OCI-LY7 (cell line): ENCODE measurements at regions not wholly inside any gene's neighbourhood (a gene's known extent, or its start where the extent isn't known, plus 50 kb on each side); places are given as distances from the start of the nearest gene placed in this dataset.

ENCODE experiments used
- BruUV-seq: library from RNA; stranded (reverse); fragments of 400-500 nt; replicated peaks from 2 replicates; lab custom pipeline; 2021; lab: Mats Ljungman, UMichigan
- CTCF ChIA-PET: fragments of 300-600 bp; sonication (Branson Sonifier 250); formaldehyde crosslinking; loops from one replicate; lab custom pipeline; 2022; ENCODE audit warnings: antibody characterized with exemption; ENCODE audit not compliant: unreplicated experiment; lab: Charles Lee
- POLR2A ChIA-PET: fragments of 300-600 bp; sonication (Branson Sonifier 250); formaldehyde crosslinking; loops from one replicate; lab custom pipeline; 2022; ENCODE audit warnings: antibody characterized with exemption; lab: Charles Lee
- DNase-seq: peaks from one replicate; pipeline ENCODE4 v3.0.0-alpha.2; 2015; ENCODE audit warnings: low spot score
- H2AFZ ChIP-seq: fragments of 200-600 bp; sonication (generic), shearing (Covaris generic); 2 replicates; pipeline ENCODE4 v1.6.1; 2014; ENCODE audit warnings: mild to moderate bottlenecking, antibody characterized with exemption, low read length, moderate library complexity
- H3K27ac ChIP-seq: fragments of 200-600 bp; sonication (generic); 2 replicates; pipeline ENCODE4 v1.5.1; 2014; ENCODE audit warnings: mixed run types, low read depth, mild to moderate bottlenecking, moderate library complexity, low read length, inconsistent platforms; ENCODE audit not compliant: poor library complexity, severe bottlenecking
- H3K36me3 ChIP-seq: fragments of 200-600 bp; sonication (generic); 2 replicates; pipeline ENCODE4 v1.6.1; 2014; ENCODE audit warnings: mild to moderate bottlenecking, antibody characterized with exemption, low read length, moderate library complexity, mixed read lengths; ENCODE audit not compliant: insufficient read depth
- H3K4me1 ChIP-seq: fragments of 200-600 bp; sonication (generic); 2 replicates; pipeline ENCODE4 v1.5.1; 2014; ENCODE audit warnings: mild to moderate bottlenecking, low read length; ENCODE audit not compliant: insufficient read depth, poor library complexity, severe bottlenecking
- H3K4me2 ChIP-seq: fragments of 200-600 bp; sonication (generic); 2 replicates; pipeline ENCODE4 v1.6.1; 2014; ENCODE audit warnings: mild to moderate bottlenecking, low read length
- H3K4me3 ChIP-seq: fragments of 200-600 bp; sonication (generic); 2 replicates; pipeline ENCODE4 v1.5.1; 2014; ENCODE audit warnings: mild to moderate bottlenecking, low read depth, low read length; ENCODE audit not compliant: poor library complexity, severe bottlenecking
- H3K79me2 ChIP-seq: fragments of 200-600 bp; sonication (generic); 2 replicates; pipeline ENCODE4 v1.6.1; 2016; ENCODE audit warnings: low read depth, mild to moderate bottlenecking, low read length, moderate library complexity, mixed read lengths; ENCODE audit not compliant: insufficient read depth
- H3K9me2 ChIP-seq: fragments of 200-600 bp; sonication (generic); 2 replicates; pipeline ENCODE4 v1.6.1; 2016; ENCODE audit warnings: mild to moderate bottlenecking, low read length, mixed read lengths; ENCODE audit not compliant: insufficient read depth
- H3K9me3 ChIP-seq: fragments of 200-600 bp; sonication (generic); 2 replicates; pipeline ENCODE4 v1.6.1; 2014; ENCODE audit warnings: mild to moderate bottlenecking, mixed run types, low read length, mixed read lengths
- H4K20me1 ChIP-seq: fragments of 200-600 bp; sonication (generic); 2 replicates; pipeline ENCODE4 v1.6.1; 2014; ENCODE audit warnings: mild to moderate bottlenecking, antibody characterized with exemption, low read length, moderate library complexity, mixed read lengths; ENCODE audit not compliant: insufficient read depth
- EZH2phosphoT487 ChIP-seq: fragments of 200-600 bp; sonication (generic); IDR thresholded peaks from 2 replicates; pipeline ENCODE4 v1.6.1; 2018; ENCODE audit warnings: low read depth, borderline replicate concordance, mild to moderate bottlenecking, mixed run types, antibody characterized with exemption, low read length, moderate library complexity, mixed read lengths
- intact Hi-C: fragments of 100-400 bp; cut with micrococcal nuclease; formaldehyde crosslinking; loops from one replicate; pipeline ENCODE4 v1.10.0; 2022; ENCODE audit not compliant: unreplicated experiment
- TF ChIP-seq, protein P1 (sequence below): fragments of 200-600 bp; sonication (generic); conservative IDR thresholded peaks from 2 replicates; pipeline ENCODE4 v1.5.1; 2014; ENCODE audit warnings: mild to moderate bottlenecking, antibody characterized with exemption, low read length, moderate library complexity, mixed read lengths

DNA sequence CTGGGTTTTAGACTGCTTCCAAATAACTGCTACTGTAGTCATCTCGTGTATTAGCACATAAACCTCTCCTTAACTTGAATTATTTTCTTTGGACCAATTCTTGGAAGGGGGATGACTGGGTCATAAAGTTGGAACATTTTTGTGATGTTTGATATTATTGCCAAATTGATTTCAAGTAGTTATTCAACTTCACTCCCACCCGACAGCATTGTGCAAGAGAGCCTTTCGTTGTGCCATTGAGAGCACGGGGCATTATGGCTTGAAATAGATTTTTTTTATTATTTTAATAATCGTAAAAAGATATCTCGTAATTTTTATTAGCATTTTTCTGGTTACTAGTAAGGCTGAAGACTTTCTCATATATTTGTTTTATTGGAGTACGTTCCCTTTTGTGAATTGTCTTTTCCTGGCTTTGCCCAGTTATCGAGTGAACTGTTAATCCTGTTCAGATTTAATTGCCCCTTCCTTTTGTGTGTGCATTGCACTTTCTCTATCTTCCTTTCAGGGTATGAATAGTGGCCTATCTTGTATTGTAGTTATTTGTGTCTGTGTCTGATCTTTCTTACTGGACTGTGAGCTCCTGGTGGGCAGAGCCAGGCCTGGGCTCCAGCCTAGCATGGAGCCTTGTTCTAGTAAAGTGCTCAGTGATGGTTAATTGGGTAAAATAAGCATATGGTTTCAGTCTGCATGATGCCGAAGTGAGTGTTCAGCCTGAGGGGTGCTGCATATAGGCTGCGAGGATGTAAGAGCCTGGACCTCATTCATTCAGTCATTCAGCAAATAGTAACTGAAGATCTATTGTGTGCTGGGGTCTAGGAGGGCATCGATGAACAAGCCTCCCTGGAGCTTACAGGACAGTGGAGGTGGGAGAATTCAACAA, 93.5 kb upstream of the SHB start:
- H3K9me3 ChIP-seq: no peaks in the 10 kb centered on the region
- DNase-seq: no peak
- no peak overlapping the region for H3K4me2 ChIP-seq
- no TSS peak for BruUV-seq
- no peaks in the 10 kb centered on the region for H3K79me2 ChIP-seq
- H3K4me3 ChIP-seq: no peak overlapping the region
- TF ChIP-seq, protein P1, sequence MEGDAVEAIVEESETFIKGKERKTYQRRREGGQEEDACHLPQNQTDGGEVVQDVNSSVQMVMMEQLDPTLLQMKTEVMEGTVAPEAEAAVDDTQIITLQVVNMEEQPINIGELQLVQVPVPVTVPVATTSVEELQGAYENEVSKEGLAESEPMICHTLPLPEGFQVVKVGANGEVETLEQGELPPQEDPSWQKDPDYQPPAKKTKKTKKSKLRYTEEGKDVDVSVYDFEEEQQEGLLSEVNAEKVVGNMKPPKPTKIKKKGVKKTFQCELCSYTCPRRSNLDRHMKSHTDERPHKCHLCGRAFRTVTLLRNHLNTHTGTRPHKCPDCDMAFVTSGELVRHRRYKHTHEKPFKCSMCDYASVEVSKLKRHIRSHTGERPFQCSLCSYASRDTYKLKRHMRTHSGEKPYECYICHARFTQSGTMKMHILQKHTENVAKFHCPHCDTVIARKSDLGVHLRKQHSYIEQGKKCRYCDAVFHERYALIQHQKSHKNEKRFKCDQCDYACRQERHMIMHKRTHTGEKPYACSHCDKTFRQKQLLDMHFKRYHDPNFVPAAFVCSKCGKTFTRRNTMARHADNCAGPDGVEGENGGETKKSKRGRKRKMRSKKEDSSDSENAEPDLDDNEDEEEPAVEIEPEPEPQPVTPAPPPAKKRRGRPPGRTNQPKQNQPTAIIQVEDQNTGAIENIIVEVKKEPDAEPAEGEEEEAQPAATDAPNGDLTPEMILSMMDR: no peak
- TF ChIP-seq EZH2phosphoT487: no peak
- no peaks in the 10 kb centered on the region for H3K36me3 ChIP-seq
- no peaks in the 10 kb centered on the region for H3K9me2 ChIP-seq
- H4K20me1 ChIP-seq: no peaks in the 10 kb centered on the region
- H3K4me1 ChIP-seq: no peaks in the 10 kb centered on the region
- no peak overlapping the region for H3K27ac ChIP-seq
- CTCF ChIA-PET: no interaction called here
- POLR2A ChIA-PET: interaction anchor here (0.5 kb wide), 1 partner anchor 251 kb away, joined by 4 read pairs; no protein-coding TSS in a partner anchor
- H2AFZ ChIP-seq: no peak overlapping the region
- intact Hi-C loops: loop anchor here (2.0 kb wide), 1 partner anchor 250 kb away; no protein-coding TSS in a partner anchor

DNA sequence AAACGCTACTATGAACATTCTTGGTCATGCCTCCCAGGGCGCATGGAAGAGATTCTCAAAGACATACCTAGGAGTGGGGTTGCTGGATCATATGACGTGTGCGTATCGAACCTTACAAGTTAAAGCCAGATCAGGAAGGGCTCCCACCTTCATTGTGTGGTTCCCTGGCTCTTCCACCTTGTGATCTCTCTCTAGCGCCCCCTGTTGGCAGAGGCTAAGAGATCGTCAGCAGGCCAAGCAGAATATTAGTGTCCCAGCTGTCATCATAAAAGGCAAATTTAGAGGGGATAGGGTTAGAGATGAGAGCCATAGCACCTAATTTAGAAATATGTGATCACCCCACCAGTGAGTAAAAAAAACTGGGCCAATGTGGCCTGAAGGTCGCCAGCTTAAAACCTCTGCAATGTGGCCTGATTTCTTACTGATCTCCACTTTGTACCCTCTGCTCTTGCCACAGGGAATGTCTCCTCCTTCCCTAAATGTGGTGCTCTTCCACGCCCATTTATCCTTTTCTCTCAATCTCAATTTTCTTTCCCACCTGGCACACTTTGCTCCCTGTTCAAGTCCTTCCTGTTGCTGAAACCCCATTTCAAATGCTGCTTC, 91.7 kb upstream of the SHB start:
- no peaks in the 10 kb centered on the region for H3K36me3 ChIP-seq
- intact Hi-C loops: no loop called here
- no peaks in the 10 kb centered on the region for H3K79me2 ChIP-seq
- H2AFZ ChIP-seq: no peak overlapping the region
- ChIA-PET CTCF (no interaction called here), POLR2A (interaction anchor here (0.6 kb wide), 1 partner anchor 15 kb away, joined by 4 read pairs; no protein-coding TSS in a partner anchor)
- H3K4me3 ChIP-seq: no peak overlapping the region
- no peaks in the 10 kb centered on the region for H3K9me2 ChIP-seq
- no peaks in the 10 kb centered on the region for H3K4me1 ChIP-seq
- H3K9me3 ChIP-seq: no peaks in the 10 kb centered on the region
- no peaks in the 10 kb centered on the region for H4K20me1 ChIP-seq
- TF ChIP-seq EZH2phosphoT487: no peak
- TF ChIP-seq, protein P1: peak; percentile 96
- no peak overlapping the region for H3K4me2 ChIP-seq
- no peak overlapping the region for H3K27ac ChIP-seq
- BruUV-seq: no TSS peak
- peak; percentile 71 for DNase-seq

DNA sequence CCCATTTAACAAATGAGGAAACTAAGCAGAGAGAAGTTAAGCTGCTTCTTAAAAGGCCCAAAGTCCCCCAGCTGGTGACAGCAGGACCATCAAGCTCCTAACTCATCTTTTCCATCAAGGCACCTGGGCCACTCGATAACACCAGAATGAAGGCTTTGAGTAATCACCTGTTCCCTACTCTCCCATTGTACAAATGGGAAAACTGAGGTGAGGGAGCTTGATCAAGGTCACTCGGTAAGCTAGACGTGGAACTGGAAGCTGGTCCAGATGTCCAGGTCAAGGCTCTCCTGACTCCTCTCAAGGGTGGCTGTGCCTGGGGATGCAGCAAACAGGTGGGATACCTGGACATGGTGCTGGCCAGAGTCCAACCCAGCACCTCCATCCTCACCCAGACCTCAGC, 90.6 kb upstream of the SHB start:
- Histone ChIP-seq H3K79me2 (no peaks in the 10 kb centered on the region), H3K4me3 (no peak overlapping the region), H2AFZ (no peak overlapping the region), H3K36me3 (no peaks in the 10 kb centered on the region), H3K27ac (no peak overlapping the region), H3K9me2 (no peaks in the 10 kb centered on the region), H3K4me2 (no peak overlapping the region), H3K9me3 (no peaks in the 10 kb centered on the region), H4K20me1 (no peaks in the 10 kb centered on the region), H3K4me1 (no peaks in the 10 kb centered on the region)
- DNase-seq: no peak
- no TSS peak for BruUV-seq
- TF ChIP-seq, protein P1: no peak
- no peak for TF ChIP-seq EZH2phosphoT487
- POLR2A ChIA-PET: interaction anchor here (1.3 kb wide), 1 partner anchor 248 kb away, joined by 4 read pairs; no protein-coding TSS in a partner anchor
- intact Hi-C loops: no loop called here
- CTCF ChIA-PET: no interaction called here
